MM.1S (cell line): ENCODE measurements at regions not wholly inside any gene's neighbourhood (a gene's known extent, or its start where the extent isn't known, plus 50 kb on each side); places are given as distances from the start of the nearest gene placed in this dataset.

ENCODE experiments used
- DNase-seq: peaks from one replicate; pipeline ENCODE4 v3.0.0-alpha.2; 2015
- H2AFZ ChIP-seq: fragments of 300-600 bp; sonication (generic); 2 replicates; pipeline ENCODE4 v1.6.0; 2016; ENCODE audit warnings: antibody characterized with exemption, low read length
- H3F3A ChIP-seq: fragments of 300-600 bp; sonication (generic); 2 replicates; pipeline ENCODE4 v1.6.1; 2016; ENCODE audit warnings: mild to moderate bottlenecking, antibody characterized with exemption, low read length, moderate library complexity, mixed read lengths; ENCODE audit not compliant: insufficient read depth
- H3K27ac ChIP-seq: fragments of 300-600 bp; sonication (generic); 2 replicates; pipeline ENCODE4 v1.5.1; 2016; ENCODE audit warnings: mild to moderate bottlenecking, low read length
- H3K27me3 ChIP-seq: fragments of 300-600 bp; sonication (generic); replicated peaks from 2 replicates; pipeline ENCODE4 v1.6.0; 2016; ENCODE audit warnings: low read length; ENCODE audit not compliant: insufficient read depth
- H3K36me3 ChIP-seq: fragments of 300-600 bp; sonication (generic); replicated peaks from 2 replicates; pipeline ENCODE4 v1.6.1; 2016; ENCODE audit warnings: mild to moderate bottlenecking, low read length, mixed read lengths; ENCODE audit not compliant: insufficient read depth
- H3K4me1 ChIP-seq: fragments of 300-600 bp; sonication (generic); 2 replicates; pipeline ENCODE4 v1.6.1; 2016; ENCODE audit warnings: low read length, mixed read lengths
- H3K4me2 ChIP-seq: fragments of 300-600 bp; sonication (generic); 2 replicates; pipeline ENCODE4 v1.6.0; 2016; ENCODE audit warnings: low read depth, low read length
- H3K4me3 ChIP-seq: fragments of 300-600 bp; sonication (generic); 2 replicates; pipeline ENCODE4 v1.5.1; 2016; ENCODE audit warnings: low read length, mixed read lengths
- H3K79me2 ChIP-seq: fragments of 300-600 bp; sonication (generic); 2 replicates; pipeline ENCODE4 v1.6.1; 2016; ENCODE audit warnings: mixed run types, low read length, mixed read lengths
- H3K9ac ChIP-seq: fragments of 300-600 bp; sonication (generic); 2 replicates; pipeline ENCODE4 v1.6.1; 2016; ENCODE audit warnings: low read length, mixed read lengths
- H3K9me2 ChIP-seq: fragments of 300-600 bp; sonication (generic); replicated peaks from 2 replicates; pipeline ENCODE4 v1.6.1; 2016; ENCODE audit warnings: mild to moderate bottlenecking, low read length, mixed read lengths; ENCODE audit not compliant: insufficient read depth
- H3K9me3 ChIP-seq: fragments of 300-600 bp; sonication (generic); replicated peaks from 2 replicates; pipeline ENCODE4 v1.6.1; 2016; ENCODE audit warnings: mild to moderate bottlenecking, low read length, mixed read lengths; ENCODE audit not compliant: insufficient read depth
- H4K20me1 ChIP-seq: fragments of 300-600 bp; sonication (generic); 2 replicates; pipeline ENCODE4 v1.6.1; 2016; ENCODE audit warnings: mild to moderate bottlenecking, low read length, moderate library complexity, mixed read lengths; ENCODE audit not compliant: insufficient read depth
- CTCF ChIP-seq: fragments of 300-600 bp; sonication (generic); IDR thresholded peaks from 2 replicates; pipeline ENCODE4 v1.5.1; 2016; ENCODE audit warnings: antibody characterized with exemption, low read length, mixed read lengths
- EZH2 ChIP-seq: fragments of 300-600 bp; sonication (generic); optimal IDR thresholded peaks from 2 replicates; pipeline ENCODE3; 2017; ENCODE audit warnings: low read depth, mild to moderate bottlenecking, antibody characterized with exemption, low read length, mixed read lengths
- EZH2phosphoT487 ChIP-seq: fragments of 300-600 bp; sonication (generic); IDR thresholded peaks from 2 replicates; pipeline ENCODE4 v1.6.1; 2018; ENCODE audit warnings: antibody characterized with exemption, low read length

- Histone ChIP-seq H3K4me1 (no peaks in the 10 kb centered on the region), H3K9me3 (no peaks in the 10 kb centered on the region), H3K9me2 (no peaks in the 10 kb centered on the region), H3K4me2 (no peak overlapping the region), H4K20me1 (no peaks in the 10 kb centered on the region), H3K36me3 (no peaks in the 10 kb centered on the region), H3K9ac (no peak overlapping the region), H3K27me3 (no peaks in the 10 kb centered on the region; the same call in none of the 2 replicates), H2AFZ (no peak overlapping the region), H3K79me2 (no peaks in the 10 kb centered on the region), H3K27ac (no peak overlapping the region), H3F3A (no peaks in the 10 kb centered on the region), H3K4me3 (no peak overlapping the region)
- no peak for DNase-seq
- no peak for TF ChIP-seq EZH2phosphoT487
- no peak for TF ChIP-seq EZH2
- no peak for TF ChIP-seq CTCF
Observed at GRCh38 chr6:169977434-169978265, 226.2 kb downstream of the ERMARD start.

GRCh38 chr6:169976301-169977081 is 225.1 kb downstream of the ERMARD start:
- Histone ChIP-seq H3K27me3 (no peaks in the 10 kb centered on the region; the same call in none of the 2 replicates), H3K9ac (no peak overlapping the region), H3K9me2 (no peaks in the 10 kb centered on the region), H3K4me2 (no peak overlapping the region), H3K79me2 (no peaks in the 10 kb centered on the region), H3K4me3 (no peak overlapping the region), H3K27ac (no peak overlapping the region), H3K36me3 (no peaks in the 10 kb centered on the region), H3F3A (no peaks in the 10 kb centered on the region), H3K9me3 (no peaks in the 10 kb centered on the region), H4K20me1 (no peaks in the 10 kb centered on the region), H3K4me1 (no peaks in the 10 kb centered on the region), H2AFZ (no peak overlapping the region)
- no peak for DNase-seq
- no peak for TF ChIP-seq CTCF
- no peak for TF ChIP-seq EZH2phosphoT487

GRCh38 chr6:169975701-169976100 is 224.3 kb downstream of the ERMARD start:
- Histone ChIP-seq H2AFZ (no peak overlapping the region), H3K27me3 (no peaks in the 10 kb centered on the region; the same call in 1 of the 2 replicates), H3K4me2 (no peak overlapping the region), H3K4me3 (no peak overlapping the region), H3K9me2 (no peaks in the 10 kb centered on the region), H3K9ac (no peak overlapping the region), H3K9me3 (no peaks in the 10 kb centered on the region), H3K36me3 (no peaks in the 10 kb centered on the region), H4K20me1 (no peaks in the 10 kb centered on the region), H3K4me1 (no peaks in the 10 kb centered on the region), H3K79me2 (no peaks in the 10 kb centered on the region), H3F3A (no peaks in the 10 kb centered on the region), H3K27ac (no peak overlapping the region)
- no peak for TF ChIP-seq EZH2phosphoT487
- TF ChIP-seq CTCF, result no peak
- no peak for TF ChIP-seq EZH2
- no peak for DNase-seq
